Islet of Langerhans (tissue), 1 donor: ENCODE measurements at regions not wholly inside any gene's neighbourhood (a gene's known extent, or its start where the extent isn't known, plus 50 kb on each side); places are given as distances from the start of the nearest gene placed in this dataset.
A peak's percentile ranks its signal among the peaks of the same experiment; 100 is the strongest.

Experiments used
- FAIRE-seq: peaks from one replicate; lab custom pipeline; 2011; peaks lifted over from hg19 to GRCh38; lab: Jason Lieb, UNC

DNA sequence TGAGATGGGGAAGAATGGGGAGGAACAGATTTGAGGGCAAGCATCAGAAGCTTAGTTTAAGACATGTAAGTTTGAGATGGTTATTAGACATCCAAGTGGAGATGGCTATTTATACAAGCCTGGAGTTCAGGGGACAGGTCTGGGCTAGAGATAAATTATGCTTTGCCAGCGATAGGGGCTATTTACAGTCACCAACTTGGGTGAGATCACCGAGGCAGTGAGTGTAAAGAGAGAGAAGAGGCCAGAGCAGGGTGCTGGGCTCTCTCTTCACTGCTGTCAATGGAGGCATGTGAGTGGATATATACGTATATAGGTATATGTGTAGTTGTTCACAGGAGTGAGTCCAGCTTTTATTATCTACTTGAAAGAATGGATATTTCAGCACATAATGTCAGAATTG, 81.0 kb downstream of the QPCT start:
- FAIRE-seq, result no peak

DNA sequence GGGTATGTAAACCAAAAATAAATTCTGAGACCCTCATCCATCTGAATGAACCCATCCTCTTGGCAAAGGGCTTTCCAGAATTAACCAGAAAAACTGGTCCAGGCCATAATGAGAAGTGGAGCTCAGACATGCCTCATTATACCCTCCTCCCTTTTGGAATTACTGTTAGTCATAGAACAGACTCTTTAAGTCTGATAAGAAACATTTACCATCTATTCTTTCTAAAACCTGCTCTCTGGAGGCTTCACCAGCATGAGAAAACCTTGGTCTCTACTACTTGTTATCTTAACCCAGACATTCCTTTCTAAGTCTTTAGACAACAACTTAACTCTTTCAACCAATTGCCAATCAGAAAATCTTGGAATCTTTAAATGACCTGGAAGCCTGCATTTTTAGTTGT, 82.8 kb downstream of the QPCT start:
- no peak for FAIRE-seq

- FAIRE-seq, result no peak
Measured at GRCh38 chr2:37436323-37436722, 91.9 kb downstream of the QPCT start.

DNA sequence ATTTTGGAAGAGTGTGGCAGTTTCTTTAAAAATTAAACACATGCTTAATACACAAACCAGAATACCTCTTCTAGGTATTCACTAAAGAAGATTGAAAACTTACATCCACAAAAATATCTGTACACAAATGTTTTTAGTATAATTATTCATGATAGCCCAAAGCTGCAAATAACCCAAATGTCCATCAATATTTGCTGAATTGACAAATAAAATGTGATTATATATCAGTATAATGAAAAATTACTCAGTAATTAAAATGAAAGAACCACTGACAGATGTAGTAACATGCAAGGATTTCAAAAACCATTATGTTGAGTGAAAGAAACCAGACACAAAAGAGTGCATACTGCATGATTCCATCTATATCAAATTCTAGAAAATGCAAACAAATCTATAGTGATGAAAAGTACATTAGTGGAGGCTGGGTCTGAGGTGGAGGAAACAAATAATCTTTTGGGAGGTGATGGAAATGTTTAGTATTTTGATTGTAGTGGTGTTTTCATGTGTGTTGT, 94.8 kb downstream of the QPCT start:
- FAIRE-seq, result no peak

GRCh38 chr2:37441055-37441454, 96.6 kb downstream of the QPCT start:
- no peak for FAIRE-seq

- no peak for FAIRE-seq
Measured at GRCh38 chr2:37443082-37443481, 98.7 kb downstream of the QPCT start.

DNA sequence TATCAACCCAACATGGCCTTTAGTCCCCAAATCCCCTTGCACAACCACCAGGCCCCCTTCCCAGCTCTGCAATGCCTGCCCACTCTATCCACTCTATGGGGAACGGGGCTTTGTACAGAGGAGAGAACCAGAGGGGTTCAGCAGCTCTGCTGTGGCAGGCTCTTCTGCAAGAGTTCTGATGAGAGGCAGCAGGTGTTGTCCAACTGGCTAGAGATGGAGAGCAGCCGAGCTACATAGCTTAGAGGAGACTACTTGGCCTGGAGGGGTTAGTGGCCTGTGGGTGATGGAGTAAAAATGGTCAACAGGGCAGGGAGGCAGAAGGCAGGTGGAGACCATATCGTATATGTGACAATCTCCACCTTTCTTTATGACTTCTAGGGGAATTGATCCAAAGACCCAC, 103.0 kb downstream of the QPCT start:
- no peak for FAIRE-seq

GRCh38 chr2:37448342-37449120, 104.1 kb downstream of the QPCT start:
- no peak for FAIRE-seq

DNA sequence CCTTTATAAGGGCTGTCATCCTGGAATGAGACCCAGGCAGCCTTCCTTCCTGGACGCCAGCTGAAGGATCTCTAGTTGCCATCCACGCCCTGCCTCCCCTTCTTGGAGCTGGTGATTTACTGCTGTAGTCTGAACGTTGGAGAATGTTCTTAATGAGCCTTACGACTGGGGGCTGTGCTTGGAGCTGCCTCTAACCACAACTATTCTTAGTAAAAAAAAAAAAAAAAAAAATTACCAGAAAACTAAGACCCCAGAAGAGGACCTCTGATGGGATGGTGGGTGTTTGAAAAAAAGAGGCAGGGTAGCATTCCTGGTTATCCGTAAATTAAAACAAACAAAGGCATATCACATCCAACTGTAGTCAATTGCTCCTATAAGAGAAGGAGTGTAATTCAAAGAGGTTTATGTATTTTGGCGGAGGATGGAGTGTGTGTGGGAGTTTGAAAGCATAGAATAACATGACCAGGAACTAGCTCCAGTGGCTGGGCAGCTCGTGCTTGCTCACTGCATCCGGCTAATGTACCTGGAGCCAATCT, 105.4 kb downstream of the QPCT start:
- FAIRE-seq, result no peak

GRCh38 chr2:37453027-37453426, 108.6 kb downstream of the QPCT start:
- FAIRE-seq, result no peak

DNA sequence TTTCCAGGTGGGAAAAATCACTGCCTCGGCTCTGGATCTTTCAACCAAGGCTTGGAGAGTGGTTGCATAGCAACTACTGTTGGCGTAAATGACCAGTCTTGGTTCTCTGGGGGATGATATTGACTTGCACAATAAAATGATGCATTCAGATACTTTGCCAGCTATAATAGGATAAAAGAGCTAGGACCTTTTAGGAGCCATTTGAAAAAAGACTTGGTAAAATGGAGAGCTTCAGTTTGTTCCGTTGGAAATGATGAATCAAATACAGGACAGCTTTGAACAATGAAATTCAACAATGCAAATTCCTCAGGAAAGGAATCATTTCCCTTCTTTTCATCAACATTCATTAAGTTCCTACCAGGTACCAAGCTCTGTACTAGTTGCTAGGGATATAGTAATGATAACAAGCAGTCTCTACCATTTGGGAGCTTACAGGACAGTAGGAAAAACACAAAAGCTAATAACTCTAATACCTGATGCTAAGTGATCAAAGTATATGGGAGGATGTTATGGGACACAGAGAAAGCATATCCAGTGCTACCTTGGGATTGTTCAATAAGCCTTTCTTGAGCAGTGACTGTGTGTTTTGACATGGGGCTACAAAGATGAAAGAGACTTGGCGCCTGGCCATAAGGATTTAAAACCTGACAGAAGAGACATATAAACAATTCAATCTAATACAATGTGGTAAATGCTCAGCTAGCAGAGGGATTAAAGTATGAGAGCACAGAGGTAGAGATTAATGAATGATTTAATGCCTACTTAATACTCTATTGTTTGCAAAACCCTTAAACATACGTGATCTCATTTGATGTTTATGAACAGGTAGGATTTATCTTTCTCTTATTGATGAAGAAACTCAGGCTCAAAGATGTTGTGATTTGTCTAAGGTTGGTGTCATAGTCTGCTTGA, 110.7 kb downstream of the QPCT start:
- FAIRE-seq, result no peak

- no peak for FAIRE-seq
Measured at GRCh38 chr2:37456479-37456878, 112.0 kb downstream of the QPCT start.

DNA sequence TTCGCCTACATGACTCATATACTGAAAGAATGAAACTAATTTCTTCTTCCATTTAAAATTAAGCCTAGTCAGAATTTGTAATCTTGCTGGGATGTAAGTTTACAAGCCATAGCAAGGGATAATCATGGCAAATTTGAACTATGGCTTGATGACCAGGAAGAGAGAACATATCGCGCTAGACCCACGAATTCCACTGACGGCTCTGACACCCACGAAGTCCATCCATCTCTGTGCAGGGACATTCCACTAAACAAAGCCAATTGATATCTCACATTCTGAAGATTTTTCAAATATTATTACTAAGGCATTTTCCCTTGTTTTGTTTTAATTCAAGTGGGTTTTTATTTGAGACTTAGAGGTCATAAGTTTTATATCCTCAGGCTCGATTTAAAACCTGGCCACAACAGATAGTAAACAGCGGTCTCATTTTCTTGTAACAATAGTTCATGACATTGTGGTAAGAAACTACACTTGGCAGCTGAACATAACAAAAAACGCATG, 113.0 kb downstream of the QPCT start:
- no peak for FAIRE-seq

DNA sequence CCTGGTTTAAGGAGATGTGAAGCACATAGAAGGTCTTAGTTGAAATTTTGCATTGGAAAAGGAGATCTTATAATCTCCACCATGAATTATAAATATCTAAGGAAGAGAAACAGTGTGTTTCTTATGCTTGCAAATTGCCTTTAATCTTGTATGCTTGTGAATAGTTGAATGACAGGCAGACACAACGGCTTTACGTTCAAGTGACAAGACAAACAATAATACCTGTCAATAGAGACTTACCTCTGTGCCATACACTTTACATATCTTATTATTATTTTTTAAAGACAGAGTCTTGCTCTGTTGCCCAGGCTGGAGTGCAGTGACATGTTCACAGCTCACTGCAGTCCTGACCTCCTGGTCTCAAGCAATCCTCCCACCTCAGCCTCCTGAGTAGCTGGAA, 113.7 kb downstream of the QPCT start:
- FAIRE-seq, result no peak

DNA sequence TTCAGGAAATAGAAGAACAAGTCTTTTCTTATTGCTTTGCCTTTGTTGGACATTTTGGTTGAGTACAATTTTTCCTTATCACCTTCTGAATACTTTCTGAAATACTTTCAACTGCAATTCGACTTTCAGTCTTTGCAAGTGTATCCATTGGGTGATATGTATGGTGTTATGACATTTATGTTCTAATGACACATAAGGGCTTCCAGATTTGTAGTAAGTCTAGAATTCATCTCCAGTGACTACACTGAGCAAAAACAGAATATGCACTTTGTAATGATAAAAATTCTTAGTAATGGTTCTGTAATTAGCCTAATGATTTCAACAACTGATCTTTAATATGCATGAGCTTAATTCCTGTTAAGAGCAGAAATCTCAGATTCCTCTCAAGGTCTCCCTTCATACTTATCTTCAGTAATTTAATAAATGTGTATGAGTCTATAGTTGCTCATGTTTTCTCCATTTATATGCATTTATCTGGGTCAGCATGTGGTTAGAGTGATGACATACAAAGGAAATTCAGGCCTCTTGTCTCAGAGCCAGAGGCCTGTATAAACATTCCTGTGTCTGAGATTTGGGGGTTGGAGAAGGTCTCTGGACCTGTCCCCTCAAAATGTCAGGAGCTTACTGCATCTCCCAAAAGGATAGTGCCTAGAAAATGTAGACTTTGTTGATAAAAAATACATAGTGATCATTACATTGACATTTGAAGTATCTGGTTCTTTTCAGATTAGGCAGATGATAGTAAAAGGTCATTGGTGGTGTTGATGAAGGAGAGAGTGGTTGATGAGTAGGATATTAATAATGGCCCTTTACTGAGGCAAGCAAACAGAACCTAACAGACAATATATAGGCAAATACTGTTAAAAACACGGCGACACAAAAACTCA, 114.9 kb downstream of the QPCT start:
- peak; percentile 43 for FAIRE-seq

DNA sequence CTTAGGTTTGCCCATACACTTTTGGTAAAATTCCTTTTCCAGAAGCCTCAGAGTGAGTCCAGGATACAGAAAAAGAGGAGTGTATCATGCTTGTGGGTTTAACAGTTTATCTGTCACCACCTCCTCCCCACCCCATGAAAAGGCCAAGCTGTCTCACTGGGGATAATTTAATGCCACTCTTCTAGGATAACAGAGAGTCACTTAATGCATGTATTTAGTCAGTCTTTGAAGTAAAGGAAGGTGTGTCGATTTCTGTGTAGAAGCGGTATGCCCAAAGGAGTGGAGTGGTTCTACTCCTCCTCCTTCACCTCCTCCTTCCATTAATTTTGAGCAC, 116.4 kb downstream of the QPCT start:
- FAIRE-seq, result no peak

GRCh38 chr2:37464067-37464466, 119.6 kb downstream of the QPCT start:
- FAIRE-seq, result no peak

DNA sequence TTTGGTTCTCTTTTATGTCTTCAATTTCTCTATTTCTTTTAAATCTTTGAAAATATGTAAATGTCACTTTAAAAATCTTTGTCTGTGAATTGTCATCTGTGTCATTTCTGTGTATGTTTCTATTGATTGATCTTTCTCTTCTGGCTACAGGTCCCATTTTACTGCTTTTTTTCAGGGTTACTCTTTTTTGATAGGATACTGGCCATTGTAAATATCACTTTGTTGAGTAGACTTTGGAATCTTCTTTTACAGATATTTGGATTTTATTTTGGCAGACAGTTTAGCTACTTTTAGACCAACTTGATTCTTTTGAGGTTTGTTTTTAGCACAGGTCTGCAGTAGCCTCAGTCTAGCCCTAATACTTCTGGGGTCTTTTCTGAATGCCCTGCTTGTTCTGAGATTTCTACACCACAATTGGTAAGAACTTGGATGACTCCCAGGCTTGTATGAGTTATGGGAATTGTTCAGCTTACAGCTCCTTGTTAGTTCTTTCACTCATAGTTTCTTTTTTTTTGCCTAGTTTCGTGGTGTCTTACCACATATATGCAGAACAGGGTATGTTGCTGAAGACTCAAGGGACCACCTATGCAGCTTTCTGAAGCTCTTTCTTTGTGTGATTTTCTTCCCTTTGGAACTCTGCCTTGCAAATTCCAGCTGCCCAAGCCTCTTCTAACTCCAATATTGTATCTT, 122.2 kb downstream of the QPCT start:
- FAIRE-seq, result no peak

DNA sequence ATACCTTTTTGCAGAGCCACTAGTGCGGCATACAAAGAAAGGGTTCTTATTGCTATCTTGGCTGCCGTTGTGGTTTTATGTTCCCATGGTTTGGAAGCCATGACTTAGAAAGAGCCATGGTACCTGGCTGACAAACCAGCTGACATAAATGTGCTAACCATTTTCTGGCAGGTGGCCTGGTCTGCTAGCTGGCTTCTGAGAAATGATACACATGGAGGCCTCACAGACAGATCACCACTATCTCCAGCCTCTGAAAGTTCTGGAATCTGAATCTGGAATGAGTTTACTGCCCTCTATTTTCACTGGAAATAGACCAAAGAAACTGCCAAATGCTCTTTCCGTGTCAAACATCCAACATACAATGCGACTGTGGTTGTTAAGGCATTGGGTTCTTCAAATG, 123.7 kb downstream of the QPCT start:
- FAIRE-seq, result no peak

- FAIRE-seq, result no peak
Measured at GRCh38 chr2:37469126-37469525, 124.7 kb downstream of the QPCT start.

- FAIRE-seq, result no peak
Measured at GRCh38 chr2:37471104-37471503, 126.7 kb downstream of the QPCT start.
